ENCODE measurements at regions not wholly inside any gene's neighbourhood (a gene's known extent, or its start where the extent isn't known, plus 50 kb on each side); places are given as distances from the start of the nearest gene placed in this dataset.

DNA sequence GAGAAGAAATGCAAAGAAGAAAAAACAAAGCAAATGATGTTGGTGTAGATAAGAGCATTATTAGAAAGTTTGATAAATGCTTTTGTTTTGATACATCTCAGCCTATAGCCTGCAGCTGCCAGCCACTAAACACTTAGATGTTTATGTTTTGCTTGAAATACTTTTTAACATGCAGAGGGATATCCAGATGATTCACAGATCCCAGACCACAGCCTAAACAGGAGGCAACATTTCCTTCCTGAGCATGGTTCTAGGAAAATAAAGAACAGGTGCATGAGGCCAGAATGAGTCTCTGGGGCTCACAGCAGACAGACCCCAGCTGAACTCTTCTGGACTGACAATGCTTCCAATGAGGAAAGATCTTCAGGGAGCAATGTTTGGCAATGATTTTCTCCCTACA is 103.7 kb upstream of the EEA1 start:
- in situ Hi-C loops (cut with MboI; ENCODE audit: low sequenced_read_pairs, unreplicated experiment): no loop called here
- DNase-seq (ENCODE audit: low spot score): no peak
- TF ChIP-seq CTCF (IDR thresholded peaks at IDR 0.05; ENCODE audit: borderline replicate concordance, control extremely low read depth, extremely low read depth, insufficient read depth, missing control alignments): no peak

- in situ Hi-C loops (cut with MboI; ENCODE audit: low sequenced_read_pairs, unreplicated experiment): no loop called here
- DNase-seq (ENCODE audit: low spot score): no peak
- no peak for TF ChIP-seq CTCF (IDR thresholded peaks at IDR 0.05; ENCODE audit: borderline replicate concordance, control extremely low read depth, extremely low read depth, insufficient read depth, missing control alignments)
These were observed 104.9 kb upstream of the EEA1 start for GRCh38 chr12:93033948-93034347.

DNA sequence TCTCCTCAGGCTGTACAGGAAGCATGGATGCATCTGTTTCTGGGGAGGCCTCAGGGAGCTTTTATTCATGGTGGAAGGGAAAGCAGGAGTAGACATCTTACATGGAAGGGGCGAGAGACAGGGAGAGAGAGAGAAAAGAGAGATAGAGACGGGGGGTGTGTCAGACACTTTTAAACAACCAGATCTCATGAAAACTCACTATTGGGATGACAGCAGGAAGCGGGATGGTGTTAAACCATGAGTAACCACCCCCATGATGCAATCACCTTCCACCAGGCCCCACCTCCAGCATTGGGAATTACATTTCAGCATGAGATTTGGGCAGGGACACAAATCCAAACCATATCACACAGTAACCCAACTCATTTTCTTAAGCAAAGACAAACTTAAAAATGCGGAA is 110.0 kb upstream of the EEA1 start:
- TF ChIP-seq CTCF (IDR thresholded peaks at IDR 0.05; ENCODE audit: borderline replicate concordance, control extremely low read depth, extremely low read depth, insufficient read depth, missing control alignments): no peak
- no peak for DNase-seq (ENCODE audit: low spot score)
- in situ Hi-C loops (cut with MboI; ENCODE audit: low sequenced_read_pairs, unreplicated experiment): no loop called here

DNA sequence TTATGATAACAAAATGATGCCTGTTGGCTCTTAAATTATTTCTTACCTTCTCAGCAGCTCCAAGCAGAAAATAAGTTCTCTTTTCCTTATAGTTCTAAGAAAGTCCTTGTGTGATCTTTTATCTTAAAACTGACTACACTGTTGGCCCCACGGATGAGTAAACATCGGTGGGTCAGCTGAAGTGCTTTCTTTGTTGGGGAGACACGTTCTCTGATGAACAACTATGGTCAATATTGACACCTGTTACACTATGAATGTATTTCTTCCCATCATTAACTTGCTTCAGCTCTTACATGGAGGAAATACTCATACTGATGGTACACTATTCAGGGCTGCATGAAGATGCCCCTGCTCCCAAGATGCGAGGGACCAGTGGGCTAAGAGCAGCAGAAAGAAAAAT is 110.8 kb upstream of the EEA1 start:
- no peak for DNase-seq (ENCODE audit: low spot score)
- TF ChIP-seq CTCF (IDR thresholded peaks at IDR 0.05; ENCODE audit: borderline replicate concordance, control extremely low read depth, extremely low read depth, insufficient read depth, missing control alignments): no peak
- in situ Hi-C loops (cut with MboI; ENCODE audit: low sequenced_read_pairs, unreplicated experiment): no loop called here

GRCh38 chr12:93040367-93040766 is 111.3 kb upstream of the EEA1 start:
- in situ Hi-C loops (cut with MboI; ENCODE audit: low sequenced_read_pairs, unreplicated experiment): no loop called here
- no peak for DNase-seq (ENCODE audit: low spot score)
- TF ChIP-seq CTCF (IDR thresholded peaks at IDR 0.05; ENCODE audit: borderline replicate concordance, control extremely low read depth, extremely low read depth, insufficient read depth, missing control alignments): no peak

- no peak for TF ChIP-seq CTCF (IDR thresholded peaks at IDR 0.05; ENCODE audit: borderline replicate concordance, control extremely low read depth, extremely low read depth, insufficient read depth, missing control alignments)
- in situ Hi-C loops (cut with MboI; ENCODE audit: low sequenced_read_pairs, unreplicated experiment): no loop called here
- DNase-seq (ENCODE audit: low spot score): no peak
These were observed 112.3 kb upstream of the EEA1 start for GRCh38 chr12:93041416-93041815.

- in situ Hi-C loops (cut with MboI; ENCODE audit: low sequenced_read_pairs, unreplicated experiment): no loop called here
- TF ChIP-seq CTCF (IDR thresholded peaks at IDR 0.05; ENCODE audit: borderline replicate concordance, control extremely low read depth, extremely low read depth, insufficient read depth, missing control alignments): no peak
- DNase-seq (ENCODE audit: low spot score): no peak
These were observed 113.2 kb upstream of the EEA1 start for GRCh38 chr12:93042283-93042682.
